IMR-90 (cell line): ENCODE measurements at regions not wholly inside any gene's neighbourhood (a gene's known extent, or its start where the extent isn't known, plus 50 kb on each side); places are given as distances from the start of the nearest gene placed in this dataset.

Experiments used
- ATAC-seq: fragments of 200-7000 bp; cut with Tn5 transposase; 2 replicates; pipeline ENCODE4 v1.9.1; 2020; ENCODE audit warnings: low read depth, mild to moderate bottlenecking, moderate library complexity
- BruUV-seq: library from RNA; stranded (reverse); fragments of 400-500 nt; replicated peaks from 2 replicates; lab custom pipeline; 2021; lab: Mats Ljungman, UMichigan
- CTCF ChIA-PET: fragments of 300-600 bp; formaldehyde crosslinking; extraction: SDS; loops from one replicate; lab custom pipeline; 2021; ENCODE audit warnings: antibody characterized with exemption; lab: Yijun Ruan, JAX
- POLR2A ChIA-PET: fragments of 300-600 bp; sonication (Branson Sonifier 250); formaldehyde crosslinking; loops from one replicate; lab custom pipeline; 2022; ENCODE audit warnings: antibody characterized with exemption; ENCODE audit not compliant: unreplicated experiment; lab: Charles Lee
- DNase-seq: peaks from one replicate; pipeline ENCODE4 v3.0.0; 2013
- H2AFZ ChIP-seq: replicated peaks from 2 replicates; pipeline ENCODE3; 2013; ENCODE audit warnings: low read length, mild to moderate bottlenecking; ENCODE audit not compliant: poor library complexity
- H2AK5ac ChIP-seq: 2 replicates; pipeline ENCODE4 v1.6.1; 2013; ENCODE audit warnings: low read depth, low read length, inconsistent platforms
- H2AK9ac ChIP-seq: replicated peaks from 2 replicates; pipeline ENCODE3; 2013; ENCODE audit warnings: mild to moderate bottlenecking, low read depth, low read length, moderate library complexity; ENCODE audit not compliant: poor library complexity
- H2BK120ac ChIP-seq: 2 replicates; pipeline ENCODE4 v1.6.1; 2013; ENCODE audit warnings: low read depth, low read length, inconsistent platforms
- H2BK15ac ChIP-seq: 3 replicates; pipeline ENCODE4 v1.6.1; 2013; ENCODE audit warnings: low read depth, low read length, inconsistent platforms
- H2BK20ac ChIP-seq: 2 replicates; pipeline ENCODE4 v1.6.1; 2013; ENCODE audit warnings: low read depth, mild to moderate bottlenecking, inconsistent platforms, low read length, moderate library complexity
- H2BK5ac ChIP-seq: 2 replicates; pipeline ENCODE4 v1.6.1; 2013; ENCODE audit warnings: mild to moderate bottlenecking, low read depth, low read length, inconsistent platforms; ENCODE audit not compliant: poor library complexity, severe bottlenecking
- H3K14ac ChIP-seq: replicated peaks from 2 replicates; pipeline ENCODE4 v1.6.1; 2013; ENCODE audit warnings: low read depth, low read length, inconsistent platforms
- H3K18ac ChIP-seq: 2 replicates; pipeline ENCODE4 v1.6.1; 2013; ENCODE audit warnings: low read depth, low read length, control low read depth
- H3K23ac ChIP-seq: 2 replicates; pipeline ENCODE4 v1.6.1; 2013; ENCODE audit warnings: low read depth, low read length, inconsistent platforms
- H3K27ac ChIP-seq: 2 replicates; pipeline ENCODE4 v1.5.1; 2013; ENCODE audit warnings: mild to moderate bottlenecking, control low read depth, low read length; ENCODE audit not compliant: insufficient read depth
- H3K27me3 ChIP-seq: 2 replicates; pipeline ENCODE4 v1.6.1; 2013; ENCODE audit warnings: low read length; ENCODE audit not compliant: control insufficient read depth, insufficient read depth
- H3K36me3 ChIP-seq: 2 replicates; pipeline ENCODE4 v1.6.1; 2013; ENCODE audit warnings: low read length, mixed read lengths; ENCODE audit not compliant: control insufficient read depth, insufficient read depth
- H3K4ac ChIP-seq: 2 replicates; pipeline ENCODE4 v1.6.1; 2013; ENCODE audit warnings: low read depth, low read length, inconsistent platforms
- H3K4me1 ChIP-seq: 2 replicates; pipeline ENCODE4 v1.6.1; 2013; ENCODE audit warnings: low read length, mixed read lengths; ENCODE audit not compliant: control insufficient read depth, insufficient read depth
- H3K4me2 ChIP-seq: 2 replicates; pipeline ENCODE4 v1.6.1; 2013; ENCODE audit warnings: low read depth, mild to moderate bottlenecking, control low read depth, low read length, moderate library complexity
- H3K4me3 ChIP-seq: 2 replicates; pipeline ENCODE4 v1.5.1; 2013; ENCODE audit warnings: low read depth, mild to moderate bottlenecking, control low read depth, low read length, moderate library complexity; ENCODE audit not compliant: insufficient read depth
- H3K56ac ChIP-seq: 2 replicates; pipeline ENCODE4 v1.6.1; 2013; ENCODE audit warnings: low read length, inconsistent platforms; ENCODE audit not compliant: insufficient read depth; ENCODE audit errors: extremely low read depth
- H3K79me1 ChIP-seq, 2 experiments: 2 replicates each; pipeline ENCODE4 v1.6.1; 2013; ENCODE audit warnings: low read length in 2 of 2, inconsistent platforms in 1 of 2, low read depth in 1 of 2
- H3K9ac ChIP-seq: 2 replicates; pipeline ENCODE4 v1.6.1; 2013; ENCODE audit warnings: low read depth, low read length, control low read depth
- H3K9me1 ChIP-seq: 2 replicates; pipeline ENCODE4 v1.6.1; 2013; ENCODE audit warnings: low read length, inconsistent platforms; ENCODE audit not compliant: insufficient read depth
- H3K9me3 ChIP-seq: 2 replicates; pipeline ENCODE4 v1.6.1; 2013; ENCODE audit warnings: low read length; ENCODE audit not compliant: control insufficient read depth, insufficient read depth
- H4K20me1 ChIP-seq: 2 replicates; pipeline ENCODE4 v1.6.1; 2013; ENCODE audit warnings: low read length, inconsistent platforms; ENCODE audit not compliant: insufficient read depth
- H4K5ac ChIP-seq: 2 replicates; pipeline ENCODE4 v1.6.1; 2013; ENCODE audit warnings: mild to moderate bottlenecking, low read depth, low read length, control low read depth
- H4K8ac ChIP-seq, 2 experiments: 2 replicates each; pipeline ENCODE4 v1.6.1; 2013; ENCODE audit warnings: low read depth in 2 of 2, low read length in 2 of 2, control low read depth in 1 of 2, inconsistent platforms in 1 of 2
- H4K91ac ChIP-seq: 2 replicates; pipeline ENCODE4 v1.6.1; 2013; ENCODE audit warnings: low read depth, low read length, inconsistent platforms; ENCODE audit not compliant: insufficient read depth
- BHLHE40 ChIP-seq: fragments of 150-350 bp; IDR thresholded peaks from 2 replicates; pipeline ENCODE4 v1.6.1; 2016; ENCODE audit warnings: mild to moderate bottlenecking, low read depth, low read length
- CEBPB ChIP-seq: IDR thresholded peaks from 2 replicates; pipeline ENCODE4 v1.6.1; 2012; ENCODE audit warnings: low read depth, low read length, improper control_type of control experiment
- CHD1 ChIP-seq: IDR thresholded peaks from 2 replicates; pipeline ENCODE4 v1.6.1; 2012; ENCODE audit warnings: low read depth, low read length, improper control_type of control experiment
- CTCF ChIP-seq: conservative IDR thresholded peaks from 2 replicates; pipeline ENCODE4 v1.5.1; 2012; ENCODE audit warnings: mild to moderate bottlenecking, low read depth, low read length, improper control_type of control experiment
- ELK1 ChIP-seq: fragments of 150-350 bp; IDR thresholded peaks from 2 replicates; pipeline ENCODE4 v1.6.1; 2016; ENCODE audit warnings: low read depth, mild to moderate bottlenecking, low read length, moderate library complexity, borderline replicate concordance
- FOS ChIP-seq: fragments of 150-350 bp; IDR thresholded peaks from 2 replicates; pipeline ENCODE4 v1.6.1; 2016; ENCODE audit warnings: low read depth, low read length
- MAFK ChIP-seq: IDR thresholded peaks from 2 replicates; pipeline ENCODE4 v1.6.1; 2012; ENCODE audit warnings: low read depth, low read length, improper control_type of control experiment
- MAZ ChIP-seq: IDR thresholded peaks from 2 replicates; pipeline ENCODE4 v1.6.1; 2012; ENCODE audit warnings: low read depth, mild to moderate bottlenecking, low read length, improper control_type of control experiment, moderate library complexity, borderline replicate concordance
- MXI1 ChIP-seq: IDR thresholded peaks from 2 replicates; pipeline ENCODE4 v1.6.1; 2012; ENCODE audit warnings: low read depth, mild to moderate bottlenecking, low read length, moderate library complexity, borderline replicate concordance
- NFE2L2 ChIP-seq: fragments of 150-350 bp; IDR thresholded peaks from 2 replicates; pipeline ENCODE4 v1.6.1; 2016; ENCODE audit warnings: low read depth, mild to moderate bottlenecking, low read length
- POLR2A ChIP-seq: IDR thresholded peaks from 2 replicates; pipeline ENCODE4 v1.6.1; 2012; ENCODE audit warnings: mild to moderate bottlenecking, low read depth, low read length
- RAD21 ChIP-seq: IDR thresholded peaks from 2 replicates; pipeline ENCODE4 v1.6.1; 2012; ENCODE audit warnings: low read length, improper control_type of control experiment
- RCOR1 ChIP-seq: IDR thresholded peaks from 2 replicates; pipeline ENCODE4 v1.6.1; 2012; ENCODE audit warnings: mild to moderate bottlenecking, low read length, improper control_type of control experiment; ENCODE audit not compliant: insufficient replicate concordance
- RFX5 ChIP-seq: IDR thresholded peaks from 2 replicates; pipeline ENCODE4 v1.8.0; 2012; ENCODE audit warnings: low read depth, mild to moderate bottlenecking, low read length, moderate library complexity
- SMC3 ChIP-seq: fragments of 150-350 bp; IDR thresholded peaks from 2 replicates; pipeline ENCODE4 v1.6.1; 2016; ENCODE audit warnings: low read depth, mild to moderate bottlenecking, antibody characterized with exemption, low read length, moderate library complexity
- USF2 ChIP-seq: fragments of 150-350 bp; IDR thresholded peaks from 2 replicates; pipeline ENCODE4 v1.6.1; 2017; ENCODE audit warnings: mild to moderate bottlenecking, antibody characterized with exemption, low read length, low read depth
- WGBS, 2 experiments: methylation state at CpG; one replicate each; pipeline versions ENCODE4 v1.1.5 to v1.1.7; 2013; ENCODE audit warnings: missing lambda C conversion rate in 2 of 2; ENCODE audit not compliant: insufficient read length in 1 of 2; ENCODE audit errors: extremely low coverage in 2 of 2; 5-methylcytosine and 5-hydroxymethylcytosine counted together
- dilution Hi-C: fragments of 300-500 bp; cut with HindIII; formaldehyde crosslinking; loops from one replicate; pipeline ENCODE4 v1.14.3; 2018; ENCODE audit warnings: low sequenced_read_pairs; ENCODE audit not compliant: unreplicated experiment
- in situ Hi-C: fragments of 300-500 bp; cut with MboI; formaldehyde crosslinking; loops from 3 replicates; pipeline ENCODE4 v1.14.3; 2019; ENCODE audit warnings: low sequenced_read_pairs, inconsistent platforms, mixed read lengths
- intact Hi-C: fragments of 100-400 bp; cut with micrococcal nuclease; formaldehyde crosslinking; loops from 2 replicates; pipeline ENCODE4 v1.10.0; 2022

GRCh38 chr6:92541448-92542060 lies 877.8 kb downstream of the EPHA7 start:
- Histone ChIP-seq H4K5ac (no peak overlapping the region), H3K9me1 (no peaks in the 10 kb centered on the region), H3K36me3 (no peaks in the 10 kb centered on the region), H3K56ac (no peak overlapping the region), H4K20me1 (no peaks in the 10 kb centered on the region), H2AFZ (no peak overlapping the region), H2BK20ac (no peak overlapping the region), H3K14ac (no peak overlapping the region), H3K79me1 (no peaks in the 10 kb centered on the region), H2BK5ac (no peak overlapping the region), H3K4ac (no peak overlapping the region), H3K27me3 (no peaks in the 10 kb centered on the region), H3K9me3 (no peaks in the 10 kb centered on the region), H3K4me2 (no peak overlapping the region), H4K8ac (no peak overlapping the region), H3K18ac (no peak overlapping the region), H3K4me3 (no peak overlapping the region), H2BK15ac (no peak overlapping the region), H3K4me1 (no peaks in the 10 kb centered on the region), H4K91ac (no peak overlapping the region), H2AK9ac (no peak overlapping the region), H2BK120ac (no peak overlapping the region), H3K27ac (no peak overlapping the region), H2AK5ac (no peak overlapping the region), H3K9ac (no peak overlapping the region), H3K23ac (no peak overlapping the region)
- no peak for TF ChIP-seq NFE2L2
- TF ChIP-seq POLR2A, result no peak
- no peak for TF ChIP-seq CEBPB
- no peak for TF ChIP-seq FOS
- TF ChIP-seq RAD21, result no peak
- TF ChIP-seq BHLHE40, result no peak
- TF ChIP-seq MAFK, result no peak
- no peak for TF ChIP-seq RFX5
- no peak for TF ChIP-seq USF2
- TF ChIP-seq CTCF, result no peak
- TF ChIP-seq RCOR1, result no peak
- TF ChIP-seq SMC3, result no peak
- TF ChIP-seq MXI1, result no peak
- no peak for TF ChIP-seq MAZ
- TF ChIP-seq CHD1, result no peak
- no peak for TF ChIP-seq ELK1
- no CpG with 5 or more reads among the region's 1 CpG for WGBS, 2 experiments
- dilution Hi-C loops (no loop called here), intact Hi-C loops (no loop called here), in situ Hi-C loops (no loop called here)
- BruUV-seq, result no TSS peak
- ChIA-PET POLR2A (no interaction called here), CTCF (no interaction called here)
- DNase-seq (no peak), ATAC-seq (no peak)
